GM06990 (cell line): ENCODE measurements at regions not wholly inside any gene's neighbourhood (a gene's known extent, or its start where the extent isn't known, plus 50 kb on each side); places are given as distances from the start of the nearest gene placed in this dataset.

Experiments
- DNase-seq: peaks from one replicate; pipeline ENCODE4 v3.0.0-alpha.2; 2011; ENCODE audit not compliant: insufficient read length; ENCODE audit errors: extremely low read depth
- H3K27me3 ChIP-seq: replicated peaks from 2 replicates; pipeline ENCODE4 v1.6.0; 2011; ENCODE audit warnings: low read length; ENCODE audit not compliant: control insufficient read depth, insufficient read depth
- H3K36me3 ChIP-seq: 2 replicates; pipeline ENCODE4 v1.5.1; 2011; ENCODE audit warnings: low read length; ENCODE audit not compliant: control insufficient read depth, insufficient read depth
- H3K4me3 ChIP-seq: replicated peaks from 2 replicates; pipeline ENCODE4 v1.5.1; 2011; ENCODE audit warnings: low read depth, mild to moderate bottlenecking, control low read depth, low read length
- CTCF ChIP-seq: IDR thresholded peaks from 2 replicates; pipeline ENCODE4 v1.5.1; 2011; ENCODE audit warnings: low read length, control low read depth, mild to moderate bottlenecking, inconsistent platforms; ENCODE audit not compliant: insufficient read depth, poor library complexity, severe bottlenecking

GRCh38 chr9:19620326-19620725 is 168.5 kb downstream of the SLC24A2 start:
- no peak for DNase-seq
- no peak for TF ChIP-seq CTCF

GRCh38 chr9:19619221-19619620 is 169.6 kb downstream of the SLC24A2 start:
- no peaks in the 10 kb centered on the region for H3K36me3 ChIP-seq
- no peak overlapping the region for H3K4me3 ChIP-seq
- DNase-seq: no peak
- no peaks in the 10 kb centered on the region; the same call in none of the 2 replicates for H3K27me3 ChIP-seq
- TF ChIP-seq CTCF: no peak

More at GRCh38 chr9:19620326-19620725, 168.5 kb downstream of the SLC24A2 start:
- Histone ChIP-seq H3K27me3 (no peaks in the 10 kb centered on the region; the same call in none of the 2 replicates), H3K4me3 (no peak overlapping the region), H3K36me3 (no peaks in the 10 kb centered on the region)

GRCh38 chr9:19618816-19619215 is 170.0 kb downstream of the SLC24A2 start:
- DNase-seq: no peak
- Histone ChIP-seq H3K27me3 (no peaks in the 10 kb centered on the region; the same call in none of the 2 replicates), H3K36me3 (no peaks in the 10 kb centered on the region), H3K4me3 (no peak overlapping the region)
- TF ChIP-seq CTCF: no peak

- H3K4me3 ChIP-seq: no peak overlapping the region
- no peak for DNase-seq
- no peaks in the 10 kb centered on the region for H3K36me3 ChIP-seq
- H3K27me3 ChIP-seq: no peaks in the 10 kb centered on the region; the same call in none of the 2 replicates
- no peak for TF ChIP-seq CTCF
Measured at GRCh38 chr9:19615036-19615624, 173.7 kb downstream of the SLC24A2 start.

- no peak overlapping the region for H3K4me3 ChIP-seq
- TF ChIP-seq CTCF: no peak
- no peak for DNase-seq
- H3K27me3 ChIP-seq: no peaks in the 10 kb centered on the region; the same call in none of the 2 replicates
- no peaks in the 10 kb centered on the region for H3K36me3 ChIP-seq
Measured at GRCh38 chr9:19614294-19614693, 174.5 kb downstream of the SLC24A2 start.

GRCh38 chr9:19600538-19600937 is 188.3 kb downstream of the SLC24A2 start:
- TF ChIP-seq CTCF: no peak

More at GRCh38 chr9:19600538-19600937, 188.3 kb downstream of the SLC24A2 start:
- Histone ChIP-seq H3K27me3 (no peaks in the 10 kb centered on the region; the same call in 1 of the 2 replicates), H3K4me3 (no peak overlapping the region), H3K36me3 (no peaks in the 10 kb centered on the region)
- DNase-seq: no peak
